GM12878 (cell line): ENCODE measurements at regions not wholly inside any gene's neighbourhood (a gene's known extent, or its start where the extent isn't known, plus 50 kb on each side); places are given as distances from the start of the nearest gene placed in this dataset.

Source experiments
- ATAC-seq: fragments of 200-7000 bp; cut with Tn5 transposase; 3 replicates; pipeline ENCODE4 v1.9.1; 2020; ENCODE audit warnings: mild to moderate bottlenecking, moderate library complexity
- BruUV-seq: library from RNA; stranded (reverse); fragments of 400-500 nt; replicated peaks from 2 replicates; lab custom pipeline; 2021; lab: Mats Ljungman, UMichigan
- CTCF ChIA-PET: fragments of 300-600 bp; sonication (Branson Sonifier 250); formaldehyde crosslinking; extraction: SDS; loops from one replicate; lab custom pipeline; 2021; ENCODE audit warnings: inconsistent platforms; lab: Yijun Ruan, JAX
- POLR2A ChIA-PET: fragments of 350-600 bp; formaldehyde crosslinking; extraction: SDS; loops from one replicate; lab custom pipeline; 2021; ENCODE audit warnings: inconsistent platforms; lab: Charles Lee
- RAD21 ChIA-PET: fragments of 300-600 bp; sonication (Branson Sonifier 250); formaldehyde crosslinking; loops from one replicate; lab custom pipeline; 2023; ENCODE audit warnings: antibody characterized with exemption; ENCODE audit not compliant: unreplicated experiment; lab: Charles Lee
- SMC1A ChIA-PET: fragments of 300-600 bp; sonication (Branson Sonifier 250); formaldehyde crosslinking; loops from one replicate; lab custom pipeline; 2023; ENCODE audit not compliant: unreplicated experiment, uncharacterized antibody; lab: Charles Lee
- DNase-seq: peaks from one replicate; pipeline ENCODE4 v3.0.0-alpha.2; 2011; ENCODE audit warnings: low read depth, low spot score
- FAIRE-seq: peaks from 3 replicates; lab custom pipeline; 2011; peaks lifted over from hg19 to GRCh38; lab: Jason Lieb, UNC
- H2AFZ ChIP-seq: 2 replicates; pipeline ENCODE4 v1.6.0; 2011; ENCODE audit warnings: low read depth, low read length, control low read depth; ENCODE audit not compliant: control insufficient read depth
- H3K27ac ChIP-seq: 2 replicates; pipeline ENCODE4 v1.5.1; 2011; ENCODE audit warnings: control low read depth; ENCODE audit not compliant: control insufficient read depth, insufficient read depth
- H3K27me3 ChIP-seq, 2 experiments: replicated peaks in 1 of 2; 2 replicates each; pipeline versions ENCODE4 v1.6.0 to v1.6.1; 2011; ENCODE audit warnings: low read length in 1 of 2; ENCODE audit not compliant: control insufficient read depth in 2 of 2, insufficient read depth in 2 of 2
- H3K36me3 ChIP-seq, 2 experiments: 2 replicates each; pipeline ENCODE4 v1.5.1; 2011; ENCODE audit warnings: low read length in 1 of 2; ENCODE audit not compliant: control insufficient read depth in 2 of 2, insufficient read depth in 2 of 2
- H3K4me1 ChIP-seq: 2 replicates; pipeline ENCODE4 v1.6.1; 2011; ENCODE audit warnings: mild to moderate bottlenecking, low read length, moderate library complexity, mixed read lengths; ENCODE audit not compliant: control insufficient read depth, insufficient read depth
- H3K4me2 ChIP-seq: 2 replicates; pipeline ENCODE4 v1.6.0; 2011; ENCODE audit warnings: control low read depth; ENCODE audit not compliant: control insufficient read depth, insufficient read depth
- H3K4me3 ChIP-seq: fragments of 200-600 bp; sonication (generic); 2 replicates; pipeline ENCODE4 v1.5.1; 2016
- H3K79me2 ChIP-seq: 2 replicates; pipeline ENCODE4 v1.6.0; 2011; ENCODE audit warnings: low read length; ENCODE audit not compliant: control insufficient read depth, insufficient read depth
- H3K9ac ChIP-seq: 2 replicates; pipeline ENCODE4 v1.8.0; 2011; ENCODE audit warnings: low read length, control low read depth, mixed read lengths; ENCODE audit not compliant: control insufficient read depth, insufficient read depth
- H3K9me3 ChIP-seq: replicated peaks from 3 replicates; pipeline ENCODE4 v1.5.1; 2011; ENCODE audit warnings: mild to moderate bottlenecking, low read length; ENCODE audit not compliant: control insufficient read depth, insufficient read depth
- H4K20me1 ChIP-seq: 2 replicates; pipeline ENCODE4 v1.6.0; 2011; ENCODE audit not compliant: control insufficient read depth, insufficient read depth
- CEBPZ ChIP-seq: fragments of 150-350 bp; IDR thresholded peaks from 2 replicates; pipeline ENCODE4 v1.6.1; 2016; ENCODE audit warnings: low read depth, low read length
- ZBTB4 ChIP-seq: fragments of 450-650 bp; formaldehyde crosslinking; IDR thresholded peaks from 2 replicates; pipeline ENCODE4 v1.4.0; 2022; ENCODE audit warnings: mild to moderate bottlenecking, moderate library complexity
- WGBS: methylation state at CpG from one replicate; pipeline ENCODE4 v1.1.6; 2016; ENCODE audit warnings: low lambda C conversion rate; ENCODE audit not compliant: insufficient replicate concordance, insufficient coverage; ENCODE audit errors: missing lambda C conversion rate; 5-methylcytosine and 5-hydroxymethylcytosine counted together
- in situ Hi-C: fragments of 300-500 bp; cut with MboI; formaldehyde crosslinking; loops from 9 replicates; pipeline ENCODE4 v1.14.3; 2018; ENCODE audit warnings: mixed read lengths
- intact Hi-C: fragments of 100-400 bp; cut with micrococcal nuclease; formaldehyde crosslinking; loops from one replicate; pipeline ENCODE4 v1.14.2; 2022; ENCODE audit not compliant: unreplicated experiment

GRCh38 chr2:236962816-236963215, 122.9 kb upstream of the COPS8 start:
- ChIA-PET SMC1A (no interaction called here), POLR2A (no interaction called here), RAD21 (no interaction called here), CTCF (interaction anchor here (1.0 kb wide), 1 partner anchor 13 kb away, joined by 3 read pairs; no protein-coding TSS in a partner anchor)
- no peak overlapping the region for H3K4me3 ChIP-seq
- no peak overlapping the region for H3K27ac ChIP-seq
- no peaks in the 10 kb centered on the region for H3K79me2 ChIP-seq
- DNase-seq: no peak
- H3K27me3 ChIP-seq: peaks cover 0 to 4% of the 10 kb centered on the region in 2 experiments; a peak in 1 of 4 replicates
- TF ChIP-seq ZBTB4 (CRISPR knock-in tag): no peak
- no peak for TF ChIP-seq CEBPZ
- no peaks in the 10 kb centered on the region for H4K20me1 ChIP-seq
- in situ Hi-C loops (no loop called here), intact Hi-C loops (no loop called here)
- H3K9ac ChIP-seq: no peak overlapping the region
- no peak overlapping the region for H3K4me2 ChIP-seq
- no peaks in the 10 kb centered on the region for H3K9me3 ChIP-seq
- 4% methylated on average over 4 of the region's 4 CpGs for WGBS
- no peak for ATAC-seq
- H3K36me3 ChIP-seq: no peaks in the 10 kb centered on the region
- BruUV-seq: no TSS peak
- H2AFZ ChIP-seq: no peak overlapping the region
- FAIRE-seq: no peak
- no peaks in the 10 kb centered on the region for H3K4me1 ChIP-seq
